B cell (primary cell): ENCODE measurements at regions not wholly inside any gene's neighbourhood (a gene's known extent, or its start where the extent isn't known, plus 50 kb on each side); places are given as distances from the start of the nearest gene placed in this dataset.

ENCODE experiments used
- ATAC-seq: fragments of 200-7000 bp; cut with Tn5 transposase; one replicate; pipeline ENCODE4 v1.10.0; 2021; ENCODE audit warnings: low read depth, mild to moderate bottlenecking, moderate number of reproducible peaks, moderate library complexity
- CTCF ChIA-PET: fragments of 350-600 bp; sonication (Branson Sonifier 250); formaldehyde crosslinking; loops from one replicate; lab custom pipeline; 2021; ENCODE audit warnings: antibody characterized with exemption, inconsistent platforms; lab: Charles Lee
- POLR2A ChIA-PET: fragments of 350-600 bp; sonication (Branson Sonifier 250); formaldehyde crosslinking; loops from one replicate; lab custom pipeline; 2021; ENCODE audit warnings: antibody characterized with exemption; lab: Charles Lee
- DNase-seq: peaks from one replicate; pipeline ENCODE4 v3.0.0; 2013
- H2AFZ ChIP-seq: 2 replicates; pipeline ENCODE4 v1.6.1; 2012; ENCODE audit warnings: mild to moderate bottlenecking, low read depth, low read length; ENCODE audit not compliant: insufficient read depth, poor library complexity, severe bottlenecking
- H3K27ac ChIP-seq, 2 donors: 1 replicate in 1 of 2; 2 replicates in 1 of 2; pipeline ENCODE4 v1.5.1; 2012 to 2013; ENCODE audit warnings: low read length in 2 of 2, mild to moderate bottlenecking in 2 of 2, moderate library complexity in 1 of 2
- H3K27me3 ChIP-seq, 4 experiments: fragments of 200-600 bp in 1 of 4; sonication (generic) in 1 of 4; replicated peaks in 1 of 4; 1 replicate in 2 of 4; 2 replicates in 2 of 4; pipeline versions ENCODE4 v1.6.1 to v1.7.0; 2013 to 2016; ENCODE audit warnings: low read length in 3 of 4, mild to moderate bottlenecking in 2 of 4, mixed read lengths in 1 of 4, moderate library complexity in 1 of 4; ENCODE audit not compliant: insufficient read depth in 4 of 4, control insufficient read depth in 3 of 4; ENCODE audit errors: control extremely low read depth in 1 of 4
- H3K36me3 ChIP-seq, 2 experiments: replicated peaks in 1 of 2; 1 replicate in 1 of 2; 2 replicates in 1 of 2; pipeline versions ENCODE4 v1.6.1 to v1.7.1; 2013; ENCODE audit warnings: low read length in 1 of 2; ENCODE audit not compliant: insufficient read depth in 2 of 2, control insufficient read depth in 1 of 2; ENCODE audit errors: control extremely low read depth in 1 of 2, extremely low read depth in 1 of 2
- H3K4me1 ChIP-seq, 2 donors: fragments of 200-600 bp in 1 of 2; sonication (generic) in 1 of 2; 1 replicate in 1 of 2; 2 replicates in 1 of 2; pipeline versions ENCODE4 v1.5.1 to v1.6.1; 2013 to 2017; ENCODE audit warnings: low read length in 2 of 2; ENCODE audit not compliant: control insufficient read depth in 2 of 2, insufficient read depth in 2 of 2
- H3K4me2 ChIP-seq: replicated peaks from 2 replicates; pipeline ENCODE3; 2012; ENCODE audit warnings: mild to moderate bottlenecking, low read depth, low read length; ENCODE audit not compliant: poor library complexity, severe bottlenecking
- H3K4me3 ChIP-seq, 5 experiments: fragments of 200-600 bp in 1 of 5; sonication (generic) in 1 of 5; 1 replicate in 3 of 5; 2 replicates in 2 of 5; pipeline versions ENCODE4 v1.5.1 to v1.7.0; 2011 to 2016; ENCODE audit warnings: low read length in 4 of 5, mild to moderate bottlenecking in 4 of 5, low read depth in 2 of 5, control low read depth in 1 of 5, moderate library complexity in 1 of 5; ENCODE audit not compliant: insufficient read depth in 1 of 5; ENCODE audit errors: control extremely low read depth in 1 of 5, extremely low read depth in 1 of 5
- H3K79me2 ChIP-seq: fragments of 200-600 bp; sonication (generic); one replicate; pipeline ENCODE4 v1.6.0; 2016; ENCODE audit warnings: low read length; ENCODE audit not compliant: control insufficient read depth, insufficient read depth
- H3K9ac ChIP-seq: fragments of 200-600 bp; sonication (generic); 2 replicates; pipeline ENCODE4 v1.6.1; 2017; ENCODE audit warnings: mild to moderate bottlenecking, low read length, moderate library complexity
- H3K9me3 ChIP-seq, 3 donors: one replicate each; pipeline versions ENCODE4 v1.6.1 to v1.7.1; 2013; ENCODE audit warnings: low read length in 2 of 3; ENCODE audit not compliant: control insufficient read depth in 2 of 3, insufficient read depth in 1 of 3; ENCODE audit errors: control extremely low read depth in 1 of 3
- H4K20me1 ChIP-seq: 2 replicates; pipeline ENCODE4 v1.6.0; 2012; ENCODE audit warnings: mild to moderate bottlenecking, low read length; ENCODE audit not compliant: insufficient read depth, control insufficient read depth, poor library complexity, severe bottlenecking
- H3K27ac Mint-ChIP-seq: one replicate; pipeline ENCODE4 v1.8.0; 2021; ENCODE audit warnings: mixed read lengths
- H3K27me3 Mint-ChIP-seq: one replicate; pipeline ENCODE4 v1.8.0; 2021; ENCODE audit warnings: mixed read lengths
- H3K4me1 Mint-ChIP-seq: one replicate; pipeline ENCODE4 v1.8.0; 2021; ENCODE audit warnings: mixed read lengths
- H3K4me3 Mint-ChIP-seq: one replicate; pipeline ENCODE4 v1.8.0; 2021; ENCODE audit warnings: mixed read lengths
- H3K9me3 Mint-ChIP-seq: one replicate; pipeline ENCODE4 v1.8.0; 2022; ENCODE audit warnings: mixed read lengths; ENCODE audit not compliant: insufficient read depth
- EZH2 ChIP-seq: IDR thresholded peaks from 2 replicates; pipeline ENCODE4 v1.6.1; 2012; ENCODE audit warnings: borderline replicate concordance, low read depth, mild to moderate bottlenecking, moderate library complexity, low read length; ENCODE audit not compliant: insufficient read depth, poor library complexity, severe bottlenecking
- WGBS: methylation state at CpG from one replicate; pipeline ENCODE4 v1.1.5; 2013; ENCODE audit warnings: missing lambda C conversion rate; ENCODE audit not compliant: insufficient coverage; 5-methylcytosine and 5-hydroxymethylcytosine counted together
- intact Hi-C: fragments of 100-400 bp; cut with micrococcal nuclease; formaldehyde crosslinking; loops from one replicate; pipeline ENCODE4 v1.10.0; 2022
- TF ChIP-seq, protein P1 (sequence below): fragments of 200-600 bp; IDR thresholded peaks from one replicate; pipeline ENCODE4 v1.8.0; 2022; ENCODE audit warnings: antibody characterized with exemption, mild to moderate bottlenecking

DNA sequence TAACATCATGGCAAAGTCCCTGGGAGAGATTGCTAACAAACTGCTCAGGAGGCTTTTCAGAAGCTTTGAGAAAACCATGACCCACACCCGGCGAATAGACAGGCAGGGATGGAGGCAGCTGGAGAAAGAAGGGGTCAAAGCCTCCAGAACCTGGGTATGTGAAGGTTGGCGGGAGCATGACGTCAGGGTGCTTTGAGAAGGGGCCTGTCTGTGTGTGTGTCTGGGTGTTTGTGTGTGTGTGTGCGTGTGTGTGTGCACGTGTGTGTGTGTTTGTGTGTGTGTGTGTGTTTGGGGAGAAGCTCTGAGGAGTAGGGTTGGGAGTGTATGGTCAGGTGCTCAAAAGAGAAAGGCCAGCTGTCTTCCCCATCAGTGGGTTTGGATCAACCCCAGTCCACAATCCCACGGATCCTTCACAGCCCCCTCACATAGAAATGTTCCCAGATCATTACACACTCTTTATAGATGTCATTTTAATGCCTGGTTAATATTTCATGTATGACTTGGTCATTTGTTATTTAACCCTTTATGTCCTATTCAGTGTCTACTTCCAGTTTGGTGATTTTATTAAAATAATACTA lies 254.1 kb upstream of the SMIM21 start:
- ATAC-seq (no peak), DNase-seq (no peak)
- H3K27ac ChIP-seq, result no peak overlapping the region
- no peak overlapping the region for H3K4me3 ChIP-seq
- H3K4me1 ChIP-seq, result no peaks in the 10 kb centered on the region
- peaks cover 0 to 2% (median 0%) of the 10 kb centered on the region in 3 donors for H3K9me3 ChIP-seq
- no peak overlapping the region for H3K9ac ChIP-seq
- H4K20me1 ChIP-seq, result no peaks in the 10 kb centered on the region
- intact Hi-C loops, result no loop called here
- H2AFZ ChIP-seq, result no peak overlapping the region
- no peaks in the 10 kb centered on the region for H3K9me3 Mint-ChIP-seq
- no peak overlapping the region for H3K4me2 ChIP-seq
- H3K4me1 Mint-ChIP-seq, result no peaks in the 10 kb centered on the region
- TF ChIP-seq, protein P1, sequence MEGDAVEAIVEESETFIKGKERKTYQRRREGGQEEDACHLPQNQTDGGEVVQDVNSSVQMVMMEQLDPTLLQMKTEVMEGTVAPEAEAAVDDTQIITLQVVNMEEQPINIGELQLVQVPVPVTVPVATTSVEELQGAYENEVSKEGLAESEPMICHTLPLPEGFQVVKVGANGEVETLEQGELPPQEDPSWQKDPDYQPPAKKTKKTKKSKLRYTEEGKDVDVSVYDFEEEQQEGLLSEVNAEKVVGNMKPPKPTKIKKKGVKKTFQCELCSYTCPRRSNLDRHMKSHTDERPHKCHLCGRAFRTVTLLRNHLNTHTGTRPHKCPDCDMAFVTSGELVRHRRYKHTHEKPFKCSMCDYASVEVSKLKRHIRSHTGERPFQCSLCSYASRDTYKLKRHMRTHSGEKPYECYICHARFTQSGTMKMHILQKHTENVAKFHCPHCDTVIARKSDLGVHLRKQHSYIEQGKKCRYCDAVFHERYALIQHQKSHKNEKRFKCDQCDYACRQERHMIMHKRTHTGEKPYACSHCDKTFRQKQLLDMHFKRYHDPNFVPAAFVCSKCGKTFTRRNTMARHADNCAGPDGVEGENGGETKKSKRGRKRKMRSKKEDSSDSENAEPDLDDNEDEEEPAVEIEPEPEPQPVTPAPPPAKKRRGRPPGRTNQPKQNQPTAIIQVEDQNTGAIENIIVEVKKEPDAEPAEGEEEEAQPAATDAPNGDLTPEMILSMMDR, result no peak
- TF ChIP-seq EZH2, result no peak
- 91% methylated on average over 6 of the region's 7 CpGs for WGBS
- H3K27me3 ChIP-seq, result no peaks in the 10 kb centered on the region
- ChIA-PET CTCF (no interaction called here), POLR2A (no interaction called here)
- no peak overlapping the region for H3K4me3 Mint-ChIP-seq
- no peak overlapping the region for H3K27ac Mint-ChIP-seq
- no peaks in the 10 kb centered on the region for H3K79me2 ChIP-seq
- no peaks in the 10 kb centered on the region for H3K27me3 Mint-ChIP-seq
- no peaks in the 10 kb centered on the region for H3K36me3 ChIP-seq

DNA sequence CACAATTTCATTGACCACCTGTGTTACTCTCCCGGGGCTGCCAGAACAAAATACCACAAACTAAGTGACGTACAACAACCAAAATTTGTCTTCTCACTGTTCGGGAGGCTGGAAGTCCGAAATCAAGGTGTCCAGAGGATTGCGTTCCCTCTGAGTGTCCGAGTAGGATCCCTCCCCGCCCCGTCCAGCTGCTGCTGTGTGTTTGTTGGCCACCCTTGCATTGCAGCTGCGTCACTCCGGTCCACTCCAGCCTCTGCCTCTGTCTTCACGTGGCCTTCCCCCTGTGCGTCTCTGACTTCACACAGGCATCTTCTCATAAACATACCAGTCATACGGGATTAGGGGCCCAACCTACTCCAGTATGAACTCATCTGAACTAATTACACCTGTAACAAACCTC lies 251.8 kb upstream of the SMIM21 start:
- Histone ChIP-seq H3K27ac (no peak overlapping the region), H3K36me3 (no peaks in the 10 kb centered on the region), H2AFZ (no peak overlapping the region), H3K9me3 (peaks cover 0 to 2% (median 0%) of the 10 kb centered on the region in 3 donors), H3K9ac (no peak overlapping the region), H3K4me3 (no peak overlapping the region), H4K20me1 (no peaks in the 10 kb centered on the region), H3K79me2 (no peaks in the 10 kb centered on the region), H3K4me1 (no peaks in the 10 kb centered on the region), H3K4me2 (no peak overlapping the region), H3K27me3 (no peaks in the 10 kb centered on the region)
- TF ChIP-seq, protein P1, result no peak
- no peak for TF ChIP-seq EZH2
- 90% methylated on average over 12 of the region's 13 CpGs for WGBS
- DNase-seq, result no peak
- no peak for ATAC-seq
- no peak overlapping the region for H3K4me3 Mint-ChIP-seq
- ChIA-PET POLR2A (no interaction called here), CTCF (no interaction called here)
- intact Hi-C loops, result no loop called here
- no peaks in the 10 kb centered on the region for H3K9me3 Mint-ChIP-seq
- no peaks in the 10 kb centered on the region for H3K27me3 Mint-ChIP-seq
- no peak overlapping the region for H3K27ac Mint-ChIP-seq
- no peaks in the 10 kb centered on the region for H3K4me1 Mint-ChIP-seq
